HEK293 (cell line): ENCODE measurements at regions not wholly inside any gene's neighbourhood (a gene's known extent, or its start where the extent isn't known, plus 50 kb on each side); places are given as distances from the start of the nearest gene placed in this dataset.

Experiments used
- SALL2 ChIP-seq: fragments of 450-650 bp; formaldehyde crosslinking; IDR thresholded peaks from 2 replicates; pipeline ENCODE4 v1.5.0; 2017; ENCODE audit warnings: missing biosample characterization, mild to moderate bottlenecking, missing genetic modification characterization, borderline replicate concordance
- ZNF324 ChIP-seq: fragments of 450-650 bp; formaldehyde crosslinking; IDR thresholded peaks from 2 replicates; pipeline ENCODE4 v1.5.1; 2016; ENCODE audit warnings: missing biosample characterization, missing genetic modification characterization
- TF ChIP-seq, protein P1 (sequence below): fragments of 450-650 bp; formaldehyde crosslinking; IDR thresholded peaks from 2 replicates; pipeline ENCODE4 v1.5.1; 2016; ENCODE audit warnings: missing biosample characterization, missing genetic modification characterization
- TF ChIP-seq, protein P2 (sequence below): fragments of 450-650 bp; formaldehyde crosslinking; IDR thresholded peaks from 2 replicates; pipeline ENCODE4 v1.5.1; 2016; ENCODE audit warnings: missing biosample characterization, missing genetic modification characterization, borderline replicate concordance

DNA sequence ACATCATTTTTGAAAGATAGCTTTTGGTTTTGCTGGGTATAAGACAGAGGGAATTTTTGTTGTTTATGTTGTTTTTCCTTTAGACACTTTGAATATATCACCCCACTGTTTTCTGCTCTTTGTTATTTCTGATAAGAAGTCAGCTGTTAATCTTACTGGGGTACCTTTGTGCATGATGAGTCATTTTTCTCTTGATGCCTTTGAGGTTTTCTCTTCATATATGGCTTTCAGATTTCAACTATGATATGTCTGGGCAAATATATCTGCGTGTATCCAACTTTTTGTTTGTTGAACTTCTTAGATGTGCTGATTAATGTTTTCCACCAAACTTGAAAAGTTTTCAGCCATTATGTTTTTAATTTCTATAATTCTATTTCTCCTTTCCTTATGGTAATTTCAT is 208.6 kb upstream of the TMEM72 start:
- TF ChIP-seq, protein P1, sequence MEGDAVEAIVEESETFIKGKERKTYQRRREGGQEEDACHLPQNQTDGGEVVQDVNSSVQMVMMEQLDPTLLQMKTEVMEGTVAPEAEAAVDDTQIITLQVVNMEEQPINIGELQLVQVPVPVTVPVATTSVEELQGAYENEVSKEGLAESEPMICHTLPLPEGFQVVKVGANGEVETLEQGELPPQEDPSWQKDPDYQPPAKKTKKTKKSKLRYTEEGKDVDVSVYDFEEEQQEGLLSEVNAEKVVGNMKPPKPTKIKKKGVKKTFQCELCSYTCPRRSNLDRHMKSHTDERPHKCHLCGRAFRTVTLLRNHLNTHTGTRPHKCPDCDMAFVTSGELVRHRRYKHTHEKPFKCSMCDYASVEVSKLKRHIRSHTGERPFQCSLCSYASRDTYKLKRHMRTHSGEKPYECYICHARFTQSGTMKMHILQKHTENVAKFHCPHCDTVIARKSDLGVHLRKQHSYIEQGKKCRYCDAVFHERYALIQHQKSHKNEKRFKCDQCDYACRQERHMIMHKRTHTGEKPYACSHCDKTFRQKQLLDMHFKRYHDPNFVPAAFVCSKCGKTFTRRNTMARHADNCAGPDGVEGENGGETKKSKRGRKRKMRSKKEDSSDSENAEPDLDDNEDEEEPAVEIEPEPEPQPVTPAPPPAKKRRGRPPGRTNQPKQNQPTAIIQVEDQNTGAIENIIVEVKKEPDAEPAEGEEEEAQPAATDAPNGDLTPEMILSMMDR (tag by site-specific recombination): no peak
- no peak for TF ChIP-seq SALL2 (tag by site-specific recombination)
- no peak for TF ChIP-seq ZNF324 (tag by site-specific recombination)
- TF ChIP-seq, protein P2, sequence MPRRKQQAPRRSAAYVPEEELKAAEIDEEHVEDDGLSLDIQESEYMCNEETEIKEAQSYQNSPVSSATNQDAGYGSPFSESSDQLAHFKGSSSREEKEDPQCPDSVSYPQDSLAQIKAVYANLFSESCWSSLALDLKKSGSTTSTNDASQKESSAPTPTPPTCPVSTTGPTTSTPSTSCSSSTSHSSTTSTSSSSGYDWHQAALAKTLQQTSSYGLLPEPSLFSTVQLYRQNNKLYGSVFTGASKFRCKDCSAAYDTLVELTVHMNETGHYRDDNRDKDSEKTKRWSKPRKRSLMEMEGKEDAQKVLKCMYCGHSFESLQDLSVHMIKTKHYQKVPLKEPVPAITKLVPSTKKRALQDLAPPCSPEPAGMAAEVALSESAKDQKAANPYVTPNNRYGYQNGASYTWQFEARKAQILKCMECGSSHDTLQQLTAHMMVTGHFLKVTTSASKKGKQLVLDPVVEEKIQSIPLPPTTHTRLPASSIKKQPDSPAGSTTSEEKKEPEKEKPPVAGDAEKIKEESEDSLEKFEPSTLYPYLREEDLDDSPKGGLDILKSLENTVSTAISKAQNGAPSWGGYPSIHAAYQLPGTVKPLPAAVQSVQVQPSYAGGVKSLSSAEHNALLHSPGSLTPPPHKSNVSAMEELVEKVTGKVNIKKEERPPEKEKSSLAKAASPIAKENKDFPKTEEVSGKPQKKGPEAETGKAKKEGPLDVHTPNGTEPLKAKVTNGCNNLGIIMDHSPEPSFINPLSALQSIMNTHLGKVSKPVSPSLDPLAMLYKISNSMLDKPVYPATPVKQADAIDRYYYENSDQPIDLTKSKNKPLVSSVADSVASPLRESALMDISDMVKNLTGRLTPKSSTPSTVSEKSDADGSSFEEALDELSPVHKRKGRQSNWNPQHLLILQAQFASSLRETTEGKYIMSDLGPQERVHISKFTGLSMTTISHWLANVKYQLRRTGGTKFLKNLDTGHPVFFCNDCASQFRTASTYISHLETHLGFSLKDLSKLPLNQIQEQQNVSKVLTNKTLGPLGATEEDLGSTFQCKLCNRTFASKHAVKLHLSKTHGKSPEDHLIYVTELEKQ (tag by site-specific recombination): no peak
